Activated naive CD4-positive, alpha-beta T cell (primary cell): ENCODE measurements at regions not wholly inside any gene's neighbourhood (a gene's known extent, or its start where the extent isn't known, plus 50 kb on each side); places are given as distances from the start of the nearest gene placed in this dataset.
"Not testable (repeated sequence)": the region's sequence is repeated elsewhere in the genome, so short reads cannot be mapped to it uniquely, and the experiment has no call there.

ENCODE experiments used
- DNase-seq, 4 experiments: peaks; one replicate each; lab custom pipeline; 2025; lab: John Stamatoyannopoulos, UW

GRCh38 chr5:108588323-108588722 is 159.4 kb upstream of the FER start:
- DNase-seq, result no peak

GRCh38 chr5:108587821-108588220 is 159.9 kb upstream of the FER start:
- DNase-seq, result no peak

DNA sequence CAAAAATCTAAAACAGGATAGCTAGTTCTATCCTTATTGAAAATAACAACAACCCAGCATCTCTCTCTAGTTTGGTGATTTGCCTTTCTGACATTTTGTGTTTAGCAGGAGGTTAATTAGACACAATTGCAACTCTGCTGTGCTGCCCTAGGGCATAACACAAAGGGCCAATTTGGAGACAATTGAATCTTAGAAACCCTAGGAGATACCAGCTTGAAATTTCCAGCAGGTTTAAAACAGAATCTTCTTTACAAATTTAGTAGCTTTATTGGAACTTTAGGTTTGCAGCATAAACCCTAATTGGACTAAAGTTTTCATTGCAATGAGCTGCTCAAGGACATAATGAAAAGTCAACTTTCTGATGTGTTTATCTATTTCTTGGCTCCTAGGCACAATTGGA is 166.7 kb upstream of the FER start:
- DNase-seq, result no peak

DNA sequence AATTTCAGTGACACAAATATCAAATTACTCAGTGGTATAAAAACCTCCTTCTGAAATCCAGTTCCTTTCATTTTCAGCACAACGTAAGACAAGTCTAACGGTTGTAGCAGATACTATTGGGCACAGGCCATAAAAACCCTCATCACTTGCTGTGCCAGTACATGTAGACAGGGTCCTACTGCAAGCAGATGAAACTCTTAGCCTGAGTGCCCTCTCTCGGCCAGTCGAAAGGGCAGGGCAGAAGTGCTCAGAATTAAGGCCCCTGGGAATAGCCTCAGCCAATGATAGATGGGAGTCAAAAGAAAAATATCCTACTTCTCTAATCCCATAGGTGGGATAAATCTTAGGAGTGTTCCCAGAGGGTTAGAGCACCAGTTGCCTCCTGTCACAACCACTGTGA is 168.5 kb upstream of the FER start:
- DNase-seq, result no peak

DNA sequence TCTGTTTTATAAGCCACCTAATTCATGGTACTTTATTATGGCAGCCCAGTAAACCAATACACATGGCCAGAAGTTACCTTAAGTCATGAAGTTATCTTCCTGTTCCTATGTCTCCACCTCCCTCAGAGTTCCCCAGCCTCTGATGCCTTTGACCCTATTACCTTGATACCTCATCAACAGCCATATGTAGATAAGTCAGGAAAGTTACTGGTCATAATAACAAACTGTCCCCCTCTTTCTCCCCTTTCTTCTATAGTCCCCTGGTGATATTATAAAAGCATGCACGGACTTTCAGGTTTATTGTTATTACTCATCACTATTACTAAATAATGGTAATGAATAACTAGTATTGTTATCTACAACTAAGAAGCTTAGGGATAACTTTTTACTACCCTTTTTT is 168.9 kb upstream of the FER start:
- no peak for DNase-seq

GRCh38 chr5:108567429-108567828 is 180.3 kb upstream of the FER start:
- no peak for DNase-seq

- DNase-seq, result no peak
These were observed 182.5 kb upstream of the FBXL17 start for GRCh38 chr5:108564441-108564840.

GRCh38 chr5:108562205-108562454 is 180.2 kb upstream of the FBXL17 start:
- DNase-seq, result no peak

DNA sequence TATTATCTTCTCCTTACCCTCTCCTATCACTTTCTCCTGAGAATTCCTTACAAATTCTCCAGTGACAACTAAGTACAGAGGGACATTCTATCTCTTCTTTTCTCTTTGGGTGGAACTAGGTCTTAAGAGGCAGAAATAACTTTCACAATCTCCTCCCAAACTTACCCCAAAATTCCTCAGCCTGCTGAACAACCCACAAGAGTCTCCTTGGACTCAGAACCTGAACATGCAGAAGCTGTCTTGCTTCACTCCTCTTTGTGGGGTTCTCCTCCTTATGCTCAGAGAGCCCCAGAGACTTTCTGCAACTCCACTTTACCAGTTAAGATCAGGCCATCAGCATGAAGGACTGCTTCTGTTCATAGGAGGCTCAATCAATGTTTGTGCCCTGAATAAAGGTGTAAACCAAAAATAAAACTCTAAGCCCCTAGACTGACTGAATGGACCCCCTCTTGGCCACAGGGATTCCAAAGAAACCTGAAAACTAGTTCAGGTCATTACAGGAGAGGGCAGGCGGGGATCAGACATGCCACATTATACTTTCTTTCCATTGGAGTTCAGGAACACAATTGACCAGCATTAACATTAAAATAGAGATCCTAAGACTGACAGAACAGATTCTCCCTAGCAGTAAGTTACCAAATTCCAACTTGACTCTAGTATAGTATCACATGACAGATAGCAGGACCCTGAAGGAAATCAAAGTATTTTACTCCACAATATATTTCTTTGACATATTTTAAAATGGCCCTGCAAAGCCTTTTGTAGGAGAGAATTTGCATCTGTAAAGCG is 179.7 kb upstream of the FBXL17 start:
- no peak for DNase-seq

DNA sequence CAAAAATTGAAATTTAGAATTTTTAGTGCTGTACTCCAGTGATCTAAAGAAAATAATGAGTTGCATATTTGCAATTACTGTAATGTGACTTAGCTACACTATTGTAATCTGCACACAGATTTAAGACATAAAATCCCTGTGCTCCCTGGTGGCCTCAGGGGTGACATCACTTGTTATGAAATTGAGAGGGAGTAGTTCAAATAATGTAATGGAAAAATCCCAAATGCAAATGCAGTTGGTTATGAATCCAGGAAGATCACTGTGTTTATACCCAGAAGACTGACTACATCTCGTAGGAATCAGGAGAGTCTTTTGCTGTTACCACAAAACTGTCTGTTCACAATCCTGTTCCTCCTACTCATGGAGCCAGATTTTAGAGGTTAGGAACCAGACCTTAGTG is 178.7 kb upstream of the FBXL17 start:
- DNase-seq, result no peak

DNA sequence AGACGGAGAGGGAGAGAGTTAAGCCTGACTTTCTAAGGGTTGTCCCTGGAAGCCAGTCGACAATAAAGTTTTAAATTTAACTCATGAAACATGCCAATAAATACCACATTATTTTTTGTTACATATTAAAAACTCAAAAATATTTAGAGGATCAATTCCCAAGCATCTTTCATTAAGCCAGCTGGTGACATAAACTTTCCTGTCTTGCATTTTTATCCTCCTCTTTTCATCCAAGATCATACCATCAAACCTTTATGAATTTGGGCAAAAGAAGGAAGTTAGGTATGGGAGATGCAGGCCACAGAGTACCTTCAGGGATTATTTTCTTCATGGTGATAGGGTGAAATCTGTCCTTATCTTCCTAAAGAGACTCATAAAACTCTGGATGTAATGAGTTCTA is 178.3 kb upstream of the FBXL17 start:
- DNase-seq, result no peak

DNA sequence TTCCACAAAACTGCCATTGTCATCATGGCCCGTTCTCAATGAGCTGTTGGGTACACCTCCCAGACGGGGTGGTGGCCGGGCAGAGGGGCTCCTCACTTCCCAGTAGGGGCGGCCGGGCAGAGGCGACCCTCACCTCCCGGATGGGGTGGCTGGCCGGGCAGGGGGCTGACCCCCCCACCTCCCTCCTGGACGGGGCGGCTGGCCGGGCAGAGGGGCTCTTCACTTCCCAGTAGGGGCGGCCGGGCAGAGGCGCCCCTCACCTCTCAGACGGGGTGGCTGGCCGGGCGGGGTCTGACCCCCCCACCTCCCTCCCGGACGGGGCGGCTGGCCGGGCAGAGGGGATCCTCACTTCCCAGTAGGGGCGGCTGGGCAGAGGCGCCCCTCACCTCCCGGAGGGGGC is 176.9 kb upstream of the FBXL17 start:
- not testable (repeated sequence) for DNase-seq

DNA sequence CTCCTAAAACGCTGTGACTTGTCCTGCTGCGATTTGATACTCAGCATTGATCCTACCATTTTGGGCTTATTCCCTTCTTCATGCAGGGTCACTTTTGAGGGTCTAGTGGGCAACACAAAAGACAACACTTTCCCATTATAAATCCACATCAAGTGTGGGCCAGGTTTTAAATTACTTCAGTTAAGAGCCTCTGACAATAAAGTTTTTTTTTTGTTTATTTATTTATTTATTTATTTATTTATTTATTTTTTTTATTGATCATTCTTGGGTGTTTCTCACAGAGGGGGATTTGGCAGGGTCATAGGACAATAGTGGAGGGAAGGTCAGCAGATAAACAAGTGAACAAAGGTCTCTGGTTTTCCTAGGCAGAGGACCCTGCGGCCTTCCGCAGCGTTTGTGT is 176.2 kb upstream of the FBXL17 start:
- DNase-seq, result not testable (repeated sequence)

GRCh38 chr5:108557686-108558085 is 175.8 kb upstream of the FBXL17 start:
- DNase-seq, result no peak

GRCh38 chr5:108556441-108557145 is 174.7 kb upstream of the FBXL17 start:
- DNase-seq, result no peak

DNA sequence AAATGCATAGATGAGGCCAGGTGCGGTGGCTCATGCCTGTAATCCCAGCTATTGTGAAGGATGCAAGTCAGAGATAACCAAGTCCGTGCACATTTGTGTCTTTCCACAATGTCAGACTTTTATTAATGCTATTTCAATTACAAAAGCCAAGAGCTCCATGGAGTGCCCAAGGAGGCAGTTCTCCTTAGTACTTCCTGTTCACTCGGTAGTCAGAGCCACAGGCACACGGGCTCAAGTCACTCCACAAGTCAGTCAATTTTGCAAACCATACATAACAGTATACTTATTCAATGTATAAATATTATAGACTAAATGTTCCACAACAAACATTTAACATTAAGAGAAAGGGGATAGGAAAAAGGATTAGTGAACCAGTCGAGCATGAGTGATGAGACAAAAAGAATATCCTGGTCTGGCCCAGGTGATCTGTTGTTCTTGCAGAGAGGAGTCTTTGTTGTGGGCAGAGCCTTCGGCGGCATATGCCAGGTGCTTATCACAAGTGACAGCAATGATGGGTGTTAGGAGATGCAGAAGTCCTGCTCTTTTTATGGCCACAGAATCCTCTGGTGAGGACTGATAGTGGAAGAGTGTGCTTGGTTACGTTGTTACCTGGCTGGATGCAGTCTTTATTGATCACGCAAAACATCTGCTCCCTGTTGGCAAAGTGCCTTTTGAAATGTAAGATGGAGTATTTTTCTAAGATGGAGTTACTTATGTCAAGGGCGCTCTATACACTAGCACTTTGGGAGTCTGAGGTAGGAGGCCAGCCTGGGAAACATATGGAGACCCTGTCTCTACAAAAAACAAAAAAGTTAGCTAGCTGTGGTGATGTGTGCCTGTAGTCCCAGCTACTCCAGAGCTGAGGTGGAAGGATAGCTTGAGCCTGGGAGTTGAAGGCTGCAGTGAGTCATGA is 167.0 kb upstream of the FBXL17 start:
- no peak for DNase-seq

DNA sequence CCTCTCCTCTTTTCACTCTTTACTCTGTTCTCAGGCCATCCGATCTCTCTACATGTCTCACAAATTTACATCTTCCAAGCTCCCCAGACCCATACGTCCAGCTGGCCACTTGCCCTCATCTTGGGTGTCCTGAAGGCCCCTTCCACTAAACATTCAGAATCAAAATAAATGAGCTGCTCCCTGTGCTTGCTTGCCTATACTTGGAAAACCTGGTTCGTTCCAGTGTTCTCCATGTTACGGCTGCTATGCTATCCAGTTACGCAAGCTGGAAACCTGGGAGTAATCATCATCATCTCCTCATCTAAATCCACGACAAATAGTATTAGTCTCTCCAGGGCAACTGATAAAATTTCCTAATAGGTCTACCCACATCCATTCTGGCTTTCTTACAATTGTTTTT is 165.0 kb upstream of the FBXL17 start:
- DNase-seq, result no peak

GRCh38 chr5:108545301-108545700 is 163.4 kb upstream of the FBXL17 start:
- no peak for DNase-seq

DNA sequence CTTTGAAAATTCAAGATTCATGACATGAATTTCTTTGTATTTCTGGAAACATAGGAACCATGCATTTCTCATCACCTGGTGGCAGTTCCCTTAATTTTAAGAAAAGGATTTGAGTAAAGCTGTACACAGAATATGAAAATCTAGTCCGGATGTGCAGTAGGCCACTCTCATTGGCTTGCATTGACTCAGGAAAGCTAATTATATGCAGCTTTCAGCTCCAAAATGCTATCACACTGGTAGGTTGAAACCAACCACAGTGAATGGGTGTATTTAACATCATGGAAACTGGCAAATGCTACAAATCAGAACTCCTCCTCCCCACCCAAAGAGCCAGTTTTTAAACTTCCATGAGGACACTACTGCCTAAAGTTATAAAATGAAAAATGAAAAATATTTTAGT is 161.6 kb upstream of the FBXL17 start:
- DNase-seq, result no peak

- DNase-seq, result no peak
These were observed 159.9 kb upstream of the FBXL17 start for GRCh38 chr5:108541836-108542235.

GRCh38 chr5:108536321-108536720 is 154.4 kb upstream of the FBXL17 start:
- DNase-seq, result no peak

- DNase-seq, result not testable (repeated sequence)
These were observed 150.2 kb upstream of the FBXL17 start for GRCh38 chr5:108532129-108532445.
